ENCODE measurements at regions not wholly inside any gene's neighbourhood (a gene's known extent, or its start where the extent isn't known, plus 50 kb on each side); places are given as distances from the start of the nearest gene placed in this dataset.
"Not testable (repeated sequence)": the region's sequence is repeated elsewhere in the genome, so short reads cannot be mapped to it uniquely, and the experiment has no call there.

DNA sequence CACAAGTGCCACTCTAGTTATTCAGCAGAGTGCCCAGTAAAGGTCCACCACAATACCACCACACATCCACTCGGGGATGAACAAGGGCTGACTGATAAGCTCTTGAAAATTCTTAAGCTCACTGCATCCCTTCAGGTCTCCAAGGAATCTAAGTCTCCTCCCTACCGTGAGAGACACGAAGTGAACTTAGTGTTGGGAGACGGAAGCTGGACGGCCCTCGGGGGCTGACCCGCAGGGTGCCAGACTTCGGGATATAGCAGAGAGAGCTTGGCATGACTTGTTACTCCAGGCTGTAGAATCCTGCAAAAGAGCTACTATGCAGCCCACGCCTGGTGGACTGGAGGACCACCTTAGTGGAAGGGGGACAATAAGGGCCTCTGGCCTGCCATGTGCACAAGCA, 75.1 kb downstream of the LYZL1 start:
- not testable (repeated sequence) for DNase-seq (ENCODE audit: low read depth in 2 of 3, low spot score in 2 of 3)

DNA sequence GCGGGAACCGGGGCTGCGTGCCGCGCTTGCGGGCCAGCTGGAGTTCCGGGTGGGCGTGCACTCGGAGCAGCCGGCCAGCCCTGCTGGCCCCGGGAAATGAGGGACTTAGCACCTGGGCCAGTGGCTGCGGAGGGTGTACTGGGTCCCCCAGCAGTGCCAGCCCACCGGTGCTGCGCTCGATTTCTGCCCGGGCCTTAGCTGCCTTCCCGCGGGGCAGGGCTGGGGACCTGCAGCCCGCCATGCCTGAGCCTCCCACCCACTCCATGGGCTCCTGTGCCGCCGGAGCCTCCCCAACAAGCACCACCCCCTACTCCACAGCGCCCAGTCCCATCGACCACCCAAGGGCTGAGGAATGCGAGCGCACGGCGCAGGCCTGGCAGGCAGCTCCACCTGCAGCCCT, 77.3 kb downstream of the LYZL1 start:
- DNase-seq (ENCODE audit: low read depth in 2 of 3, low spot score in 2 of 3) = not testable (repeated sequence)

DNA sequence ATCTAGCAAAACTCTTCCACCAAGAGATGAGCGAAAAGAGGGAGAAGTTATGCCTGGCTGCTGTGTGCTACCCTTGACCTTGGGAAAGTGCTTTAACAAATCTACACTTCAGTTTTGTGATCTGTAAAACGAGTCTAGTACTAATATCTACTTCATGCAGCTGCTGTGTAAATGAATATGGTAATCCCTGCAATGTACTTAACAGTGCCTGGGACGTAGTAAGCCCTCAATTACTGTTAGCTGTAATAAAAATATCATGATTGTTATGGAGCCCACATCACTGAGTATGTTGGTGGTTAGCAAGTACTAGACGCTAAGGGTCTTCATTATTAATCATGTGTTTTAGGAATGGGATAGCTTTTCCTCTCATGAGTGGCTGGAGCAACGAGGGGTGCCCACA, 80.5 kb downstream of the LYZL1 start:
- DNase-seq (ENCODE audit: low read depth in 2 of 3, low spot score in 2 of 3) = no peak

DNA sequence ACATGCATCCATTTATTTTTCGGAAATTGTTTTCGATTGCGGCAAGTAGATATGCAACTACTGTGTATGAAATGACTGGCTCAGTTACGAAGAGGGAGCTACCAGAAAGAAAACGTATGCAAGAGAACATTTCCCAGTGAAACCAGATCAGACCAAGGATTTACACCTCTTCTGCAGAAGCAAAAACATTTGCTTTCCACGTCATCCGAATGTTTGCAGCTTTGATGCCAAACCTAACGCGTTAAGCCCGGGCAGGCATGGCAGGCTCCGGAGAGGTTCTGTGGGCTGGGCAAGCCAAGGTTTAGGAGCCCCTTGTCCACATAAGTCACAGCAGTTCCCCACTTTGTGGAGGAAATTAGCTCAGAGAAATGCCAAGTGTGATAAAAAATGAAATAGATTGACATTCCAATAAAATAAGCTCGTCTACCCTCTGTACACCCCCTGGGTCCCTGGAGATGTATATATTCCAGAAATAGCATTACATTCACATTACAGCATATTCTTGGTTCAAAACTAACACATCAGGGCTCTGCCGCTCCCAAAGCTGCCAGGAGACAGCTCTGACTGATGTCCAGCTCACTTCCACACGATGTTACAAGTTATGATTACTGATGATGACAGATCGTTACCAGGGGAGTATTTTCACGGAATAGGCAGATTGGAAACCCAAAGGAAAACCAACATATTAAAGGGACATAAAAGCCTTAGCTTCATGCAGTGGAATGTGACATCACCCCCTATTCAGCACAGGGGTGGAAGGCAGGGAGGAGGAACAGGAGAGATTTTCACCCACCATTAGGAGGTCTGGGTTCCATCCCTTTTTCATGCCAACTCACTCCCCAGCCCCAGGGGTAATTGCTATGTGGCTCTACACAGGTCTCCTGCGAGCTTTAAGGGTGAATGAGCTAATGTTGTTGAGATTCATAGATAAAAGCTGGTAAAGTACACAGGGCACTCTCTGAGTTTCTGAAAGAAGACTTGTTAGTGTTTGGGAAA, 81.5 kb downstream of the LYZL1 start:
- DNase-seq (ENCODE audit: low read depth in 2 of 3, low spot score in 2 of 3) = no peak

DNA sequence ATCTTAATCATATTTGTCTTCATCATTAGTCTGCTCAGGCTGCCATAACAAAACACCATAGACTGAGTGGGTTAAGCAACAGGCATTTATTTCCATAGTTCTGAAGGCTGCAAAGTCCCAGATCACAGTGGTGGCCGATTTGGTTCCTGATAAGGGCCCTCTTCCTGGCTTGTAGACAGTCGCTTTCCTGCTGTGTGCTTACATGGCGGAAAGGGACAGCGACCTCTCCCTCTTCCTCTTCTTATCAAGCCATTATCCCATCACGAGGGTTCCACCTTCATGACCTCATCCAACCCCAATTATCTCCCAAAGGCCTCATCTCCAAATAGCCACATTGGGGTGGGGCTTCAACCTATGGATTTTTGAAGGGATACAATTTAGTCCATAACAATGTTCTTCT, 84.0 kb downstream of the LYZL1 start:
- DNase-seq (ENCODE audit: low read depth in 2 of 3, low spot score in 2 of 3) = no peak

DNA sequence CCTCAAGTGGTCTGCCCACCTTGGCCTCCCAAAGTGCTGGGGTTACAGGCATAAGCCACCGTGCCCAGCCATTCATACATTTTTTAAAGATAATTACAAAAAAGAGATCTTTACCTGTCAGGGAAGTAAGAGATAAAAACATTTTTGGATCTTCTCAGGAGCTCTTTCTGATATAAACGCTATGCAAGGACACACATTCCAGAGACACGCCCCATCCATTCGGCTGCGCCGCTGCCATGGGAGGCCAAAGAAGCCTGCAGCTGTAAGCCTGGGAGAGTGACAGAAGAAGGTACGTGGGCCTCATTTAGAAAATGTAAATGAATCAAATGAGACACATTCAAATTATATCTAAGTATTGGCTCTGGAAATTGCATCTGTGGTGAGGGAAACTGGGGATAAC, 85.3 kb downstream of the LYZL1 start:
- DNase-seq (ENCODE audit: low read depth in 2 of 3, low spot score in 2 of 3) = no peak

DNA sequence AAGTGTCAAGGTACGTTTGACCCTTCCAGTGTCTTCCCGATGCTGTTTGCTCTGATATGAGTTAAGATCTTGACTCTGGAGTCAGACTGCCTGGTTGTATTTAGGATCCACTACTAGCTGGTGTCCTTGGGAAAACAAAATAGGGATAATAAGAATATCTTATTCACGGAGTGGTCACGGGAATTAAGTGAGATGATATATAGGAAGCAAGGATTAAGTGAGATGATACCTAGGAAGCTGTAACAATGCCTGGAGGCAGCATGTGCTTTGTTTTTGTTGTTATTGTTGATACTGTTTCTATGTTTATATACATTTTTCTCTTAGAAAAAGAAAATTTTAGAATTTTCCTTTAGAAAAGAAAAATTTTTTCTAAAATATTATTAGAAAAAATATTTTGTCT, 87.0 kb downstream of the LYZL1 start:
- no peak for DNase-seq (ENCODE audit: low read depth in 2 of 3, low spot score in 2 of 3)

DNA sequence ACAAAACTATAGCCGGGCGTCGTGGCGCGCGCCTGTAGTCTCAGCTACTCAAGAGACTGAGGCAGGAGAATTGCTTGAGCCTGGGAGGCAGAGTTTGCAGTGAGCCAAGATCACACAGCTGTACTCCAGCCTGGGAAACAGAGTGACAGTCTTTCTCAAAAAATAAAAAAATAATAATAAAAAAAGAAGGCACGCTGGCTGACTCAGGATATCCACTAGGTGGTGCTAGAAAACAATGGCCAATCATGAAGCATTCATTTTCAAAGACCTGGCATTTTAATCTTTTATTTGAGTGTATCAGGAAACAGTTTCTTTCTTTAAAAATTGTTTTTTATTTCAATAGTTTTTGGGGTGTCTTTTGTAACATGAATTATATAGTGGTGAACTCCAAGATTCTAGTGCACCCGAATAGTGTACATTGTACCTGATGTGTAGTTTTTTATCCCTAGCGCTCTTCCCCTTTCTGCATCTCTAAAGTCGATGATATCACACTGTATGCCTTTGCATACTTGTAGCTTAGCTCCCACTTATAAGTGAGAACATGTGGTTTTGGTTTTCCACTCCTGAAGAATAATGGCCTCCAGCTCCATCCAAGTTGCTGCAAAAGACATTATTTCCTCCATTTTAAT, 88.6 kb downstream of the LYZL1 start:
- DNase-seq (ENCODE audit: low read depth in 2 of 3, low spot score in 2 of 3) = peak in 2 of 3 donors; percentile 26 to 56

DNA sequence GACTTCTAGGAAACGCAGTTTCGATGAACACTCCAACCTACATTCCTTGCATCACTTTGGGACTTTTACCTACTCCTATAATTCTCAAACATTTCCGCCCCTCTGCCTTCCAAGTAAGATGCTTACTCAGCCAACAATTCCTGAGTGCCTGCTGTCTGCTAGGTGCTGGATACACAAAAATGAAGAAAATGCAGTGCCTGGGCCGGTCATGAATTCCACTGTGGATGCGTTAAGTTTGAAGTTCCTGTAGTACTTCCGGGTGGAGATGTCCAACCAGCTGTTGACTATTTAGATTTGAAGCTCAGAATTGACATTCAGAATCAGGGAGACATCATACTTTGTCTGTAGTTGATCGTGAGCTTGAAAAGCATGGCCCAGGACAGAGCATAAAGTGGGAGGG, 89.2 kb downstream of the LYZL1 start:
- DNase-seq (ENCODE audit: low read depth in 2 of 3, low spot score in 2 of 3) = no peak

DNA sequence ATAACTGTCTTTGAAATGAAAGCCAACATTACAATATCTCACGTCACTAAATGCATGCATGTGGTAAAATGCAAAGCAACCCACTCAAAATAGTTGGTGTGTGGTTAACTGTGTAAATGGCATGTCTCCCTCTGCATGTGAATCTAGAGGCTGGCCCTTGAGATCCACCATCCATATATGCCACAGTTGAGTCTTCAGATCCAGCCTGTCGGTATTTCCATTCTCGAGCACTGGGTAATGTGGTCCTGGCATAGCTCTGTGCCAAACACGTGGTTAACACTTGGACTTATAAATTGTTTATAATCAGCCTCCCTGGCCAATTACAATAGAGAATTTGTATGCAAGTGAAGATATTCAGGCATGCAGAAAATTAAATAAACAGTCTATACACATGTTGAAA, 90.3 kb downstream of the LYZL1 start:
- DNase-seq (ENCODE audit: low read depth in 2 of 3, low spot score in 2 of 3) = no peak

DNA sequence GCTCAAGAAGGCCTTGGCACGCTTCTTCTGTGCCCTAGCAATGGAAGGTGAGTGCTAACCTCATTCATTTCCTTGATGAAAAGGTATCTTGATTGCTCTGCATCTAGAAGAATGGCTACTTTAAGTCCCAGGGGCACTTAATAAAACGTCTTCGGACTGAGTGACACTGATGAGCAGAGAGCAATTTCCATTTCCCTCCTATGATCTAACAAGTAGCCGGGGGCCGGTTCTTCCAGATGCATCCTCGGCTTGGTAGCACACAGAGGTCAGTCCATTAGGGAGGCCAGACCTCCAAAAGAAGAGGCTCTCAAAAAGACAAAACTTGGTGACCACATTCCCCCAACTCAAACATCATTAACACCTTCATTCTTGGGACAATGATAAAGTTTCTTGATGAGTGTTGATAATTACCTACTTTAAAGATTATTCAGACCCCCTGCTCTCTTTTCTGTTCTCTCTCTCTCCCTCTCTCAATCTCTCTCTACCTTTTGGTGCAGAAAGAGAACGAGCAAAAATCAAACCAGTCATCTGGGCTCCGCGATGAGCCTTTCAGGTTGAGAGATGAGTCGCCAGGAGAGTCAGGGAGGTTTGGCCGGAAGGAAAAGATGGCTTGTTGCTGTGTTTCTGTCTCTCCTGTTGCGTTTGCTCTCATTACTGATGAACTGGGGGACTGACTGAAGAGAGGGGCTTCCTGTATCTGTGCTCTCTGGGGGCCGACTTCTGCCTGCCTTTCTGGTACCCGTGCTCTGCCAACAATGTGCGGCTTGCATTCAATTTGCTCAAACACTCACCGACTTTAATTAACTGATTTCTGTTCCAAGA, 91.1 kb downstream of the LYZL1 start:
- not testable (repeated sequence) for DNase-seq (ENCODE audit: low read depth in 2 of 3, low spot score in 2 of 3)

DNA sequence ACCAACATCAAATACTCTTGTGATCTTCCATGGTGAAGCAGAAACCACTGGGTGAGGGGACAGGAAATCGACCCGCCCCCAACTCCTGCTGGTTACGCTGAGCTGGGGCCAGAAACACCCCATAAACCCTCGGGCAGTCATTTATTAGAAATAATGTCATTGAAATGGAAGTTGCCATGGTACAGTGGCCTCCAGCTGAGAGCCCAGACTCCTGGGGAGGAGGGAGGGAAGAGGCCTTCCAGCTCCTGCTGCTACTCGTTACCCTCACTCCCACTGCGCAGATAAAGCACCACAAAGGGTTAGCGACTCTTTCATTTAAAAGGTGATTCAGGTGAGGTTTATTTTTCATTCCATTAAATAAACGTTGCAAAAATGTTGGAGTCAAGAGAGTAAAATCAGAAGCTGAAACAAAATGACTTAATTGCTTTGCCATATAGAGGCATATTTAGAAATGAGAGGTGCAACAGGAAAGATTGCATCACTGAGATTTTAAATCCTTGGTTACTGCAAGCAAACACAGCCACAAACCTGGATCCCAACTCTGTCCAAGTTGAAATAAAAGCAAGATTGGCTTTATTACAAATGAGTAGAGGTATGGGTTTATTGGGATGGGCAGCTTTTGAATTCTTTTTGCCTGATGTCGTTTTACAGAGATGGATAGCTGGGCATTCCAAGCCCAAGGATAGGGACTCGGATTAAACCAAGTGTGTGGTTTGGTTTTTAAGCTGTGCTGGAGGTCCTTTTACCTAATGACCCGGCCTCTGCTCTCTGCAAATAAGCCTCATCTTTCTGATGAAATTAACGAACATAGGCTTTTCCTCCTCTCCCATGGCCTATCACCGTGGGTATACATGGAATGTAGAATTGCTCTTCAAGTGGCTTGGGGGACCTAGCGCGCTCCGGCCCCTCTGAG, 92.0 kb downstream of the LYZL1 start:
- not testable (repeated sequence) for DNase-seq (ENCODE audit: low read depth in 2 of 3, low spot score in 2 of 3)

DNA sequence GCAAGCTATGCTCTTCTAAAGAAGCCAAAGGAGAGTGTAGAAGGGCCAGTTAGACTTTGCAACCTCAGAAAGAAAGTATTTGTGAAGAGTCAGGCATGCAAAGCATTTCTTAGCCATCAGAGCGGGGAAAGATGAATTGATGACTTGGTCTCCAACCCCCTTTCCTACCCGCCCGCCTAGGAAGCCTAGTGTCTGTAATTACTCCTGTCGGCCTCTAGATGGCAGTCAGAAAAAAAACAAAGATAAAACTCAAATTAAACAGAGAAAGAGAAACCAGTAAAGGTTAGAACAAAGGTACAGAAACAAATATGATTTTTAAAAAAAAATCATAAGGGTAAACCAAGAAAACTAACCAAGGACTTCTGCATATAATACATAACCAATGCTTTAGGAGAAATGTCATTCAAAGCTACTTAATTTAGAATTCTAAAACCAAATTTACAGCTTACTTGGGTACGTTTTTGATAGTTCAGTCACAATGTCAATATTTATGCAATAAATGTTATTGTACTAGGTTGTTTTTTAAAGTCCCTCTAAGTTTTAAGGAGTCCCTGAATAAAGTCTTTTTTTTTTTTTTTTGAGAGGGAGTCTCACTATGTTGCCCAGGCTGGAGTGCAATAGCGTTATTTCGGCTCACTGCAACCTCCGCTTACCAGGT, 97.6 kb downstream of the LYZL1 start:
- DNase-seq (ENCODE audit: low read depth in 2 of 3, low spot score in 2 of 3) = peak in 2 of 3 donors; percentile 28 to 67

DNA sequence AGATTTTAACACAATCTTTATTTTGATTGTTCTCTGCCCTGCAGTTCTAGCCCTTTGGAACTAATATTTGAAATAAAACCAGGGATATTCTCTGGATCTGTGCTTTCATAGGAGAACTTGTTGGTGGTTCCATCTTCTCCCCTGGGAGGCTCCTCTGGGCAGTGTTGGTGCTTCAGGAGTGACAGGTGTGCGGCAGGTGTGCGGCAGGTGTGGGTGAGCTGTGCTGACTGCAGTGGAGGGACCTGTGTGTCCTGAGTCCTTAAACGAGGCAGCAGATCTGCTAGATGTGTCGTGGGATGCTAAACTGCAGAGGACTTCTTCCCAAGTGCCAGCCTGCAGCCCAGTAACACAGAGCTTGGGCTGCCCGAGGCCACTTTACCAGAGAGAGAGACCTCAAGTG, 98.4 kb downstream of the LYZL1 start:
- DNase-seq (ENCODE audit: low read depth in 2 of 3, low spot score in 2 of 3) = no peak

DNA sequence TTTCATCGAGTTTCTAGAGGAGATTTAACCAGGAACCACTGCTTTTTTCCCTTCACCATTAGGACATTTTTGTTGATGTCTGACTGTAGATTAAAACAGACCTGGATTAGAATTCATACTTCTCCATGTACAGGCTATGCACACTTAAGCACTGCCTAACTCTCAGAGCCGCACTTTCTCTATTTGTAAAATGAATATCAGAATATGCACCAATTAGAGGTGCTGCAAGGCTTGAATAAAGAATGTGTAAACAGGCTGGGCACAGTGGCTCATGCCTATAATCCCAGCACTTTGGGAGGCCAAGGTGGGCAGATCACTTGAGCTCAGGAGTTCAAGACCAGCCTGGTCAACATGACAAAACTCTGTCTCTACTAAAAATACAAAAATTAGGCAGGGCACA, 99.2 kb downstream of the LYZL1 start:
- DNase-seq (ENCODE audit: low read depth in 2 of 3, low spot score in 2 of 3) = not testable (repeated sequence)

DNA sequence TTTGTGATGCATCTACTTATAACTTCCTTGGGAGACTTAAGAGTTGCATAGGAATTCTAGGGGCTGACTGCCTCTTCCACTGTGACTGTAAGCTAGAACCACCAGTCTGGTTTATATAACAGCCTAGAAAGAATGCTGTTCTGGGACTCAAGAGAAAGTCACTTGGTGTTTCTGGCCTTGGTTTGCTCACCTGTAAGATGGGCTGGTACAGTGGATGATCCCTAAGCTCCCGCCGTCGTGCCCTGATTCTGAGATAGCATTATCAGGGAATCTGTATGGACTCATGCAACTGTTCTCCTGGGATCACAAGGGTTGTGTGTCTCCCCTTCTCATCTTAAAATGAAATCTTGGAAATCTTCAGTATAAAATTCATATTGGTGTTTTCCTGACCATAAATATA, 100.6 kb downstream of the LYZL1 start:
- no peak for DNase-seq (ENCODE audit: low read depth in 2 of 3, low spot score in 2 of 3)

DNA sequence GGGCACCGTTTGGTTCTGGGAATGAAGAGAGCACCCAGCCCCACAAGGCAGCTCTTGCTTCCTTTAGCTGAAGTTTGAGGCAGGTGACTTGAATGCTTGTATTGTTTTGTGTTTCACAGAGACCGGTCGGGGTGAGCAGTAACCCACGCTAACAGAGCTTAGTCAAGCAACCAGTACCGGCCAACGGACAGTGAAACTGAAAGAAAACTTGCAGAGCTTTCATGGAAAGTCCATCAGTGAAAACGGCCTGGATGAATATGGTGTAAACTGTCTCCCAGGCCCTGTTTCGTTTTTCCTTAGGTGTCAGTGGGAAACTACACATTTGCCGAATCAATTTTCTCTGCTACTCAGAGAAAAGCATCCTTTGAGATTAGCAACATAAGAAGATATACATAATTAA, 101.1 kb downstream of the LYZL1 start:
- no peak for DNase-seq (ENCODE audit: low read depth in 2 of 3, low spot score in 2 of 3)

DNA sequence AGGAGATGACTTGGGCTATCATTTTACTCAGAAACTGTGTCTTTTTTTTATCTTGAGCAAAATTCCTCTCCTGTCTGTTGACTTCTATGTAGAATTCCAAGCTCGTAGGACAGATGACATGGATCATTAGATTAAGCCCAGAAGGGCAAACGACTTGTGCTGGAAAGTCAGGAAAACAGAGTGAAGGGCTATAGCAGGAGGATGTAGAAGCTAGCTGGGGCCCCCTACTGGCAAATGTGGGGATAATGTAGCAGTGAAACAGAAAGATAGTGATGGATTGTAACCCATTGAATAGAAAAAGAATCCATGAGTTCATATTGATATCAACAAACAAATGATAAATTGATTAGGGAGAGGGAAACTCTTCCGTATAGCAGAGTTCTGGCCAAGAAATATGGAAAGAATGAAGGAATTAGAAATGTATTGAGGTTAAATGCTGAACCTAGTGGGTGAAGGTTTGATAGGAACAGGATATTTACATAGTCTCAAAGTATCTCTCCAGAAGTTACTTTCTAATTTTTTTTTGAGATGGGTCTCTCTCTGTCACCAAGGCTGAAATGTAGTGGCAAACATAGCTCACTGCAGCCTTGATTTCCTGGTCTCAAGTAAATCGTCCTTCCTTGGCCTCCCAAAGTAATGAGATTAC, 103.6 kb downstream of the LYZL1 start:
- DNase-seq (ENCODE audit: low read depth in 2 of 3, low spot score in 2 of 3) = peak in 2 of 3 donors; percentile 27 to 55

DNA sequence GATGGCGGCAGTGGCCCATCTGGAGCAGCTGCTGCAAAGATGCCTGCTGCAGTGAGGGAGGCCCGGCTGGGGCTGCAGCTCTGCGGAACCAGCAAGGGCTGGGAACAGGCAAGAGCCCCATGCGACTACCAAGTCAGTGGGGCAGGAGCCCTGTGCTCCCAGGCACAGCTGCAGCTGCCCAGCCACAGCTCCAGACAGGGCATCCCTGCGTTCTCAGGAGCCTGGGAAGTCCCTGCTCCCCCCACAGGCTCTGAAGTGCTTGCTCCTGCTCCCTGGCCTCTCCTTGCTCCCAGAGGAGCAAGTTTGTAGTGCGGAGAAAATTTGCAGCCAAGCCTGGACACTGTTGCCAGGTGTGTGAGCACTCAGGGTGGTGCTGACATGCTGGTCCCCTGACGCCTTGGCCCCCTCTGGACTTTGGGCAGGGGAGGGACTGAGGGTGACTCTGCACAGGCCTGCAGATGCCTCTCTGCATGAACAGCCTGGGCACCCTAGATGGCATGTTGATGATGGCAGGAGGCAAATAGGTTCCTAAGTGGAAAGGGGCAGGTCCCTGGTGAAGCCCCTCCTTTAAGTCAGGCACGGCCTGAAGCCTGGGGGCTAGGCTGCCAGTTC, 105.6 kb downstream of the LYZL1 start:
- no peak for DNase-seq (ENCODE audit: low read depth in 2 of 3, low spot score in 2 of 3)
